HT-29 (cell line): ENCODE measurements at regions not wholly inside any gene's neighbourhood (a gene's known extent, or its start where the extent isn't known, plus 50 kb on each side); places are given as distances from the start of the nearest gene placed in this dataset.
"Not testable (repeated sequence)": the region's sequence is repeated elsewhere in the genome, so short reads cannot be mapped to it uniquely, and the experiment has no call there.

Source experiments
- DNase-seq: peaks from one replicate; pipeline ENCODE4 v3.0.0-alpha.2; 2015; ENCODE audit warnings: low spot score

- no peak for DNase-seq
Observed at GRCh38 chr5:43833961-43834360, 231.0 kb downstream of the NNT start.

DNA sequence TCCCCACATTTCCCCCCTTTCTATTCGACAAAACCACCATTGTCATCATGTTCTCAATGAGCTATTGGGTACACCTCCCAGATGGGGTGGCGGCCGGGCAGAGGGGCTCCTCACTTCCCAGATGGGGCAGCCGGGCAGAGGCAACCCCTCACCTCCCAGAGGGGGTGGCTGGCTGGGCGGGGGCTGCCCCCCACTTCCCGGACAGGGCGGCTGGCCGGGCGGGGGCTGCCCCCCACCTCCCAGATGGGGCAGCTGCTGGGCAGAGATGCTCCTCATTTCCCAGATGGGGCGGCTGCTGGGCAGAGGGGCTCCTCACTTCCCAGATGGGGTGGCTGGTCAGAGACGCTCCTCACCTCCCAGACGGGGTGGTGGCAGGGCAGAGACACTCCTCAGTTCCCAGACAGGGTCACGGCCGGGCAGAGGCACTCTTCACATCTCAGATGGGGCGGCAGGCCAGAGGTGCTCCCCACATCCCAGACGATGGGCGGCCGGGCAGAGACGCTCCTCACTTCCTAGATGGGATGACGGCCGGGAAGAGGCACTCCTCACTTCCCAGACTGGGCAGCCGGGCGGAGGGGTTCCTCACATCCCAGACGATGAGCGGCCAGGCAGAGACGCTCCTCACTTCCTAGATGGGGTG lies 221.5 kb downstream of the NNT start:
- DNase-seq: not testable (repeated sequence)

- DNase-seq: not testable (repeated sequence)
Observed at GRCh38 chr5:43818394-43818793, 215.4 kb downstream of the NNT start.

DNA sequence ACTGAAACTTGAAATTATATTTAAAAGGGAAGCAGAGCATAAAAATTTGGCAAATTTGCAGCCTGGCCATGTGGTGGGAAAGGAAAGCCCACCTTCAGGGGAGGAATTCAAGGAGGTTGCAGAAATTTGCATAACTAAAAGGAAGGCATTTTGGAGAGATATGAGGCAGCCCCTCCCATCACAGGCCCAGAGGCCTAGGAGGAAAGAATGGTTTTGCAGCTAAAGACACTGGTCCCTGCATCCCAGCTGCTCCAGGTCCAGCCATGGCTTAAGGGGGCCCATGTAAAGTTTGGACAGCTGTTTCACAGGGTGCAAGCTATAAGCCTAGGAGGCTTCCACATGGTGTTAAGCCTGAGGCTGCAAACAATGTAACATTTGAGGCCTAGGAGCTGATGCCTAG lies 212.5 kb downstream of the NNT start:
- DNase-seq: no peak

DNA sequence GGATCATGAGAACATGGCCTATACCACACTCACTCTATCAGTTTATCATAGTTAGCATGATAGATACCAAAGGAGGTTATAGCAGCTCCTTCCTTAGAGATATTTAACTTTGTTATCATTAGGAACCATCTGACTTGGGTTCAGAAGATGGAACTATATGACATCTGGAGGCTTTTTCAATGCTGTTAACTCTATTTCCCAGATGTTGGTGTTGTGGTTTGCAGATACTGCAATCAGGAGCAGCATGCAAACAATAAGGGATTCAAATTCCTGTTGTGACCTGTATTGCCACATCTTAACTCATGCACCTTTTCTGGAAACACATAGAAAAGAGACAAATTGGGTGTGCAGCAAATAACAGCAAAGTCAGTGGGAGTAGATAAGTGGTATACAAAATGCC lies 201.7 kb downstream of the NNT start:
- no peak for DNase-seq

- DNase-seq: no peak
Observed at GRCh38 chr5:43804041-43804440, 201.1 kb downstream of the NNT start.

DNA sequence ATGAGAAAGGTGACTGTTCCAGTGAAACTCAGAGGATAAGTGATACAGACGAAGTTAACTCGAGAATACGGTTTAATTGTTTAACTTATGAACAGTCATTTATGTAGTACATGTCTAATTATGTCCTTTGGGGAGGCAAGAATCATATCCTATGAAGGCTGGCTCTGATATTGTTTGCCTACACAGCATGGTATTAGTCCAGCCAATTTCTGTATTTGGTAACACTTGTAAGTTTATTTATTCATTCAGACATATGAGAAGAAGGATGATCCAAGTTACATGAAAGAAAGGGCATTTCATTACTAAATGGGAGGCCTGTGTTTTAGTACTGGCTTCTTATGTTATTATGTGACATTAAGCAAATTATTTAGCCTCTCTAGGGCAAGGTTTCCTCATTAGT lies 199.7 kb downstream of the NNT start:
- DNase-seq: no peak

DNA sequence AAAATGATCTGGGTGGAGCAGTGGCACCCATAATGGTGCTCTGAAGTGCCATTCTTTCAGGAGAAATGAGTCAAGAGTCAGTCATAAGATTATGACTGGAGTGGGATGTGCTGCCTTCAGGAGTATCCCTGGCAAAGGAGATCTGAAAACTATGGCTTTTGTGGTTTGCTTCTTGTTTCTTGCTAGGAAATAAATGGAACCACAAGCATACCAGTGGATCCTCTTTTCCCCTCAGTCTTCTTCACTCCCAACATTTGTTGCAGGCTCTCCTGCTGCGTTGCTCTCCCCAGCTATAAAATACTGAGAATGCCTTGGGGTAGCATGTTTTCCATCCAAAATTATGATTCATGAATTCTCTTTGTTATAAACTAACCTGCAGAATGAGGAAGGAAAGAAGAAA lies 199.1 kb downstream of the NNT start:
- no peak for DNase-seq

GRCh38 chr5:43798740-43799139 lies 195.8 kb downstream of the NNT start:
- DNase-seq: no peak

- not testable (repeated sequence) for DNase-seq
Observed at GRCh38 chr5:43791880-43792279, 188.9 kb downstream of the NNT start.

GRCh38 chr5:43785198-43785597 lies 182.2 kb downstream of the NNT start:
- no peak for DNase-seq

DNA sequence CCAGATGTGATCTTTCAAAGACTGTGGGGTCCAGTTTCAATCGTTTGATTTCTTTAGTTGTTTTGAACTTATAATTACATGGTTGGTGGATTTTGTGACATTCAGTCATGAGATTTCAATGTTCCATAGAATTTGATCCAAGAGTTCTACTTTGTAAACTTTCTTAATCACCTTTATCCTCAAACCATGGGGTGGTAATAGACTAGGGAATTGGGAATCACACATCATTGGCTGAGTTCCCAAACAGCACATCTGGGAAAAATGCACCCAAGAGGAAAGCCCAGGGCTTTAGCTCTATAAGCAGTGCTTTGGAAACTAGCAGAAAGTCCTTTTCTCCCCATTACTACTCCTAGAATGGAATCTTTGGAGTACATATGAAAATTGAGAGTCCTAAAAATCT lies 177.6 kb downstream of the NNT start:
- DNase-seq: no peak

- DNase-seq: no peak
Observed at GRCh38 chr5:43774881-43775399, 172.0 kb downstream of the NNT start.

DNA sequence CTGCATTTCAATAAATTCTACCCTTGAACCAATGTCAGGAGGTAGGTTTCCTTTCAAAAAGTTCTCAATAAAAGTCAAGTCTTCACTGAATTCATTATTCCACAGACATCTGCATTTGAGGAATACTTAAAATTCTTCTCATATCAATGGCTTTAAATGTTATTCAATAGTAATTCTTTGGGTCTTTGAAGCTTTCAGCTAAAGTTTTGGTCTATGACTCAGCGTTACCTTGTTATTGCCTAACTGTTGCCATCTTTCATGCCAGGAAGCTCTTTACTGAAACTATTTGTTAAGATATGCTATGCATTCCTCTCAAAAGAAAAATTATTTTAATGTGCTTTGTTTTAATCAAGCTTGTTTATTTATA lies 170.5 kb downstream of the NNT start:
- no peak for DNase-seq

DNA sequence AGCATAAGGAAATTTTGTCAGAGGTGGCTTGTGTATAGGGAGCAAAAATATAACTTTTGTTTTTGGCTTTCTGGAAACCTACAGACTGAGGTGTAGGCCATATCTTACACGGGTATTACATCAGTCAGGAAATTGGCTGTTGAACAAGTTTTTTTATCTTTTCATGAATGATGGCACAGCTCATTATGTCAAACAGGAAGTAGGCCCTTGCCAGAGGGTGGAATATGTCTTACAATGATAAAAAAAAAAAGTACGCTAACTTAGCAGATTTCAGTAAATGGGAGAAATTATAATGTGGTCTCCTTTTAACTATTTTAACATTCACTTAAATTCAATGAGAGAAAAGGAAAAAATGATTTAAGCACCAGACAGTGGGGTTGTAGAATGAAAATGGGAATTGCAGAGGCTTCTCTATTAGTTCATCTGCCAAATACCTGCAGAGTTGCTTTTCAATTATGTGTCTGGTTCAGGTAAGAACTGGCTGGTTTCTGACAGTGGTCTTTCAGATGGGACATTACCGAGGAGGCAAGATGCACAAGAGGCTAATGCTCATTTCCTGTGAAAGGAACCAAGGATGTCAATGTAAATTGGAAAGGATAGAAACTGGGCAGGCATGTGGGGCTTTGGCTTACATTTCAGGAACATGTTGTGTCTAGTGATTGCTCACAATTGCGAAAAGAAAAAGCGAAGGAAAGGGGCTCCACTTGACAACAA lies 169.9 kb downstream of the NNT start:
- peak; percentile 17 for DNase-seq

- DNase-seq: no peak
Observed at GRCh38 chr5:43772458-43772763, 169.4 kb downstream of the NNT start.

DNA sequence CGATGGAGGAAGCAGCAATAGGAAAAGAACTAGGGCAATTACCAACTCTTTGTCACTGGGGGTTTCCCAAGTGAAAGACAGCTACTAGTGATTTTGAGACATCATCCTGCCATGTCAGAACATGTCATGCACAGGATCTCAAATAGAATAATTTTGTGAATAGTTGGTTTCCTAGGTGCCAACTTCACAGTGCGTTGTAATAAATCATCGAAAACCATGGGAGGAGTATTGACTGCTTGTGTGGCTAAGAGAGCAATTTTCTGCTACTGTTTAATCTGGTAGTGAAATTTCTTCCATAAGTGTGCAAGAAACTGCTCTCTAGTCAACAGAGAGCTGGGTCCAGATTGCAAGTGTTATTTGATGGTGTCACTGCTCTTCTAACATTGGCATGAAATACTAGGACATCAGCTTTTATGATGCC lies 168.6 kb downstream of the NNT start:
- no peak for DNase-seq

DNA sequence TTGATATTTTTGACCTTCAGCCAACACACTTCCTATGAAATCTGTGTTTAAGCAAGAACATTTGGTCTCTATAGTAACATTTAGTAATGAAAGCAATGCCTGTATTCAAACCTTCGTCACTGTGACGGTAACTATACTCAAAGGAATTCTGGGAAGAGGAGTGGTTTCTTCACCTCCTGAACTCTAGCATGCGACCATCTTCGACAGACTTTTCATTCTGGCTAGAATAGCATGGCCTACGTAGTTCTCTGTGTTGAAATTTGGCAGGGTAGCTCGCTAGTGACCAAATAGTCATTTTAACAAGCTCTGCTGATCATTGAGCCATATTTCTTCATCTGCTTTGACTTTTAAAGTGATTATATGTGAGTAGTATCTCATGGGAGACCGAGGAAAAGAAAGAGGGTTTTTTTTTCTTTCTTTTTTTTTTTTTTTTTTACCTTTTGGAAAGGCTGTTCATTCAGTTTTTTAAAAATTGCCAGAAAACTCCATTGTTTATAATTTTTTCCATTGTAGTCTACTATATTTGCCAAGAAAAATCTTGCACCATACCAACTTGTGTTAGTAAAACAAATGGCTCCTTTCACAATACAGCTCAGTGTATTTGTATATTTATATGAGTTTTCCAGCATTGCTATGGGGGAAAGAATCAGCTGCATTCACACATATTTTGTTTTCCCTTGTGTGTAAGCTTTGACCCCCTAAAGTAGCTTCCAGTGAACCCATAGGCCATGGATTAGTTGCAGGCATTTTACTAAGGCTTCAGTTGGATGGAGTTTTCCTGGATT lies 166.8 kb downstream of the NNT start:
- DNase-seq: no peak
